Pancreas (tissue), 10 donors: ENCODE measurements at regions not wholly inside any gene's neighbourhood (a gene's known extent, or its start where the extent isn't known, plus 50 kb on each side); places are given as distances from the start of the nearest gene placed in this dataset.

ENCODE experiments used
- ATAC-seq, 4 donors: fragments of 200-7000 bp; cut with Tn5 transposase; one replicate each; pipeline versions ENCODE4 v1.8.0 to v1.9.1; 2020; ENCODE audit warnings: mild to moderate bottlenecking in 4 of 4, moderate library complexity in 4 of 4
- DNase-seq, 6 donors: peaks; one replicate each; pipeline ENCODE4 v3.0.0-alpha.2; 2020
- FAIRE-seq: peaks from 2 replicates; lab custom pipeline; 2012; peaks lifted over from hg19 to GRCh38; lab: Jason Lieb, UNC
- H3K27ac ChIP-seq, 4 donors: fragments of 200-600 bp; sonication (generic); 1 replicate in 3 of 4; 2 replicates in 1 of 4; pipeline versions ENCODE4 v1.5.0 to v1.8.0; 2020
- H3K27me3 ChIP-seq, 4 donors: fragments of 200-600 bp; one replicate each; pipeline ENCODE4 v1.8.0; 2021
- H3K36me3 ChIP-seq, 3 donors: fragments of 200-600 bp; sonication (generic) in 1 of 3; one replicate each; pipeline versions ENCODE4 v1.5.0 to v1.8.0; 2020 to 2021
- H3K4me1 ChIP-seq, 3 donors: fragments of 200-600 bp; one replicate each; pipeline ENCODE4 v1.8.0; 2021
- H3K4me3 ChIP-seq, 4 donors: fragments of 200-600 bp; sonication (generic) in 2 of 4; one replicate each; pipeline versions ENCODE4 v1.5.0 to v1.8.0; 2020 to 2021
- H3K9me3 ChIP-seq, 4 donors: fragments of 200-600 bp; one replicate each; pipeline ENCODE4 v1.8.0; 2021
- WGBS, 2 donors: extraction: QIAGEN DNeasy Blood & Tissue Kit; methylation state at CpG; one replicate each; pipeline ENCODE4 v1.1.7; 2013; 5-methylcytosine and 5-hydroxymethylcytosine counted together
- intact Hi-C, 3 donors: fragments of 100-400 bp; cut with DNase I; formaldehyde crosslinking; loops; one replicate each; pipeline versions ENCODE4 v1.11.1 to v1.14.2; 2022
- TF ChIP-seq, protein P1 (sequence below), 4 donors: fragments of 200-600 bp; sonication (generic) in 3 of 4; IDR thresholded peaks; one replicate each; pipeline versions ENCODE4 v1.5.0 to v1.8.0; 2021; ENCODE audit warnings: antibody characterized with exemption in 4 of 4
- donor health status: healthy with polysubstance abuse.
- donor health status: DM: no; HTN: no; CAD: no; lungs with moderate emphysema.
- donor health status: DM: no; HTN: no; CAD: no.
- donor health status: control.
- donor health status: control.
- donor health status: Bipolar disorder and iron deficiency.
- donor health status: DM: yes; HTN: yes; CAD: no.
- donor health status: DM: no; HTN: no; CAD: no.
- donor health status: DM: no; HTN: no; CAD: no.
- donor health status: DM: yes; HTN: yes; CAD: no.

DNA sequence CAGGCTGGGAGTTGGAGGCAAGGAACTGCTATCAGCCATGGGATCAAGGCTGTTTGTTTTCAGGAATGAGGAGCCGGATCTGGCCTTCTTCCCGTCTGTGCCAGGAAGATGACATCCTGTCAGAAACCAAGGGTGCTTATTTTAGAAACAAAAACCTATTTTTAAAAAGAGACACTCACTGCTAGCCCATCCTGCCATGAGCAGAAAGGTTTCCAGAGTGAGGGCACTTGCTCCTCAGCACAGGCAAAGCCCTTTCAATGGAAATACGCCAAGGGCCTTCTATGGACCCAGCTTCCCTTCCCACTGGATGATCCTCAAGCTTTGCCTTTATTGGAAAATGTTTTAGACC, 132.6 kb upstream of the FSTL4 start:
- DNase-seq (no peak), FAIRE-seq (no peak), ATAC-seq (no peak)
- TF ChIP-seq, protein P1, sequence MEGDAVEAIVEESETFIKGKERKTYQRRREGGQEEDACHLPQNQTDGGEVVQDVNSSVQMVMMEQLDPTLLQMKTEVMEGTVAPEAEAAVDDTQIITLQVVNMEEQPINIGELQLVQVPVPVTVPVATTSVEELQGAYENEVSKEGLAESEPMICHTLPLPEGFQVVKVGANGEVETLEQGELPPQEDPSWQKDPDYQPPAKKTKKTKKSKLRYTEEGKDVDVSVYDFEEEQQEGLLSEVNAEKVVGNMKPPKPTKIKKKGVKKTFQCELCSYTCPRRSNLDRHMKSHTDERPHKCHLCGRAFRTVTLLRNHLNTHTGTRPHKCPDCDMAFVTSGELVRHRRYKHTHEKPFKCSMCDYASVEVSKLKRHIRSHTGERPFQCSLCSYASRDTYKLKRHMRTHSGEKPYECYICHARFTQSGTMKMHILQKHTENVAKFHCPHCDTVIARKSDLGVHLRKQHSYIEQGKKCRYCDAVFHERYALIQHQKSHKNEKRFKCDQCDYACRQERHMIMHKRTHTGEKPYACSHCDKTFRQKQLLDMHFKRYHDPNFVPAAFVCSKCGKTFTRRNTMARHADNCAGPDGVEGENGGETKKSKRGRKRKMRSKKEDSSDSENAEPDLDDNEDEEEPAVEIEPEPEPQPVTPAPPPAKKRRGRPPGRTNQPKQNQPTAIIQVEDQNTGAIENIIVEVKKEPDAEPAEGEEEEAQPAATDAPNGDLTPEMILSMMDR (IDR thresholded peaks at IDR 0.05) = no peak
- Histone ChIP-seq H3K4me3 (no peak overlapping the region), H3K9me3 (no peaks in the 10 kb centered on the region), H3K27ac (no peak overlapping the region), H3K27me3 (no peaks in the 10 kb centered on the region), H3K36me3 (no peaks in the 10 kb centered on the region), H3K4me1 (no peaks in the 10 kb centered on the region)
- WGBS, 2 donors = 47 to 52% methylated on average over 3 of the region's 3 CpGs
- intact Hi-C loops = no loop called here

DNA sequence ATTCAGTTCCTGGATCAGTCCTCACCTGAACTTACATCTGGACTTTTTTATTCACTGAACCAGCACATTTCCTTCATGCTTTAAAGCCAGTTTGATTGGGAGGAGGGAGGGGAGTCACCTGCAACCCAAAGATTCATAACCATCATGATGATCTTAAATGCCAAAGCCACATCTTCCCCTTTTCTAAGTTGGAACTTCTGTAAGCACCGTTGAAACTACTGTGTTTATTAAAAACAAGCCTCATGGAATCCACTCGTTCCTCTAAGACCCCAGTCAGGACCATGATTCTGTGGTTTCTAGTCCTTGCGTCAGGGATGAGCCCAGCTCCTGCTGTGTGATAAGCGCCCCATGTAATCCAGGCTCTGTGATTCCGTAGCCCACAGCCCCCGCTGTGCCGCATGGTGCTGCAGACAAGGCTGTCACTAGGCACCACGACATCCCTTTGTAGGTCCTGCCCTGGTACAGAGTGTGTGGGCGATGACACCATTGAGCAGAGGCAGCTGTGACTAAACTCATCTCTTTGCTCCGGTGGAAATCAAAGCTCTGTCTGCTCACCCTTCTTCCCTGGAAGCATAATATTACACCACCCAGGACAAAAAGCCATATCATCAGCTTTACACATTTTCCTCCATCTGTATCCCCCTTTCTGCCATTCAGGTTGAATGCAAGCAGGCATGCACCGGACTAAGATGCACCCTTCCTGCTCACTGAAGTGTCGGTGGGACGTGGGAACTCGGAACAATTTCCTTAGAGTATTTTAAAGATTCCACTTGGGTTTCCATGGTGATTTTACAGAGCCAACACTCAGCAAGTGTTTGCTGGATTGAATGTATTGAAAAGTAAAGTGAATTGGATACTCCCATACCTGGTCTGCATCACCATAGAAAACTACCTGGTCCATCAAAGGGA, 132.0 kb upstream of the FSTL4 start:
- Histone ChIP-seq H3K27ac (no peak overlapping the region), H3K4me3 (no peak overlapping the region), H3K4me1 (no peaks in the 10 kb centered on the region), H3K36me3 (no peaks in the 10 kb centered on the region), H3K9me3 (no peaks in the 10 kb centered on the region), H3K27me3 (no peaks in the 10 kb centered on the region)
- TF ChIP-seq, protein P1 (IDR thresholded peaks at IDR 0.05) = no peak
- WGBS, 2 donors = 72 to 75% methylated on average over 14 of the region's 14 CpGs
- FAIRE-seq = no peak
- intact Hi-C loops = no loop called here
- no peak for ATAC-seq
- no peak for DNase-seq

DNA sequence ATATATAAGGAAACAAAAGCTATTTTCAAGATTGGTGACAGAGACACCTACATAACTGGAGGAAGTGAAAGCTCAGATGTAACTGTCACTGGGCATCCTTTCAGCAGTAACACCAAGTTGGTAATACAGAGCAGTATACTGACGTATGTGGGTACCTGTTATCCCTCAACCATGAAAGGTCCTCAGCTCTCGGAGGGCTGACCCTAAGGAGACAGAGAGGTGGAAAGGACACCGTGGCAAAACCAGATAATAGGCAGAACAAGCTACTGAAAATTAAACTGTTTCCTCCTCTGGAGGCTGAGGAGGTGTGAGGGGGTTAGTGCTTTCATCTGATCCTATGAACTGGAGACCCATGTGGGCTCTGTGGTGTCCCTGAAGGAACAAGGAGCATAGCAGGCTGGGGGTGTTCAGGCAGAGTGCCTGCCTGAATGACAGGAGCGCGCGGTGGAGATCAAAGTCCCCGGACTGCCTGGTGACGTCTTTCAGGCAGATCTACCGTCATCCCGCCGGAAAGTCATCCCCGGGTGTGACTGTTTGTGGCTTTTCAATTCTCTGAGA, 130.2 kb upstream of the FSTL4 start:
- H3K4me3 ChIP-seq = no peak overlapping the region
- no peaks in the 10 kb centered on the region for H3K36me3 ChIP-seq
- TF ChIP-seq, protein P1 (IDR thresholded peaks at IDR 0.05) = no peak
- H3K27me3 ChIP-seq = no peaks in the 10 kb centered on the region
- DNase-seq (no peak), FAIRE-seq (no peak), ATAC-seq (no peak)
- no peaks in the 10 kb centered on the region for H3K9me3 ChIP-seq
- H3K4me1 ChIP-seq = no peaks in the 10 kb centered on the region
- intact Hi-C loops = no loop called here
- WGBS, 2 donors = 53 to 71% methylated on average over 12 of the region's 12 CpGs
- H3K27ac ChIP-seq = no peak overlapping the region

DNA sequence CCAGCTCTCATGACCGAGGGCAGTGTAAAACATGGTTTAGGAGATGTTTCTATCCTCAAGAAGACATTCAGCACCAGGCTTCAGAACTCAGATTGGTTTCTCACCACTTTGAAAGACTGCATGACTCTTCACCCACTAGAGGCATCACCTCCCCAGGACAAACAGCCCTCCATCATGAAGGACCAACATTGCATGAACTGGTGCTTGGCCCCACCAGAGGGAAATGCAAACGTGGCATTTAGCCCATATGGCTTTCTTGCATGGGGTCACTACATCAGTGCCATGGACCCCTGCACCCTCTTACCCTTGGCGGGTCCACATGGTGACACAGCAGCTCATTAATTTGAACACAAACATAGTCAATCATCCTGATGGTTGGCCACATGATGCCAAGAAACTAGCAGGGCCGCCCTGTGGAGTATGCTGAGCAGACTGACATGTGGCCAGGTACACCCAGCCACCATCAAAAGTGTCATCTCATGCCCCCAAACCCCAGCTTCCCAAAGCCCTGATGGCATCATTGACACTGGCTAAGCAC, 129.5 kb upstream of the FSTL4 start:
- TF ChIP-seq, protein P1 (IDR thresholded peaks at IDR 0.05) = no peak
- Histone ChIP-seq H3K4me1 (no peaks in the 10 kb centered on the region), H3K27me3 (no peaks in the 10 kb centered on the region), H3K36me3 (no peaks in the 10 kb centered on the region), H3K9me3 (no peaks in the 10 kb centered on the region), H3K4me3 (no peak overlapping the region), H3K27ac (no peak overlapping the region)
- DNase-seq (no peak), FAIRE-seq (no peak), ATAC-seq (no peak)
- 54 to 61% methylated on average over 4 of the region's 4 CpGs for WGBS, 2 donors
- intact Hi-C loops = no loop called here

DNA sequence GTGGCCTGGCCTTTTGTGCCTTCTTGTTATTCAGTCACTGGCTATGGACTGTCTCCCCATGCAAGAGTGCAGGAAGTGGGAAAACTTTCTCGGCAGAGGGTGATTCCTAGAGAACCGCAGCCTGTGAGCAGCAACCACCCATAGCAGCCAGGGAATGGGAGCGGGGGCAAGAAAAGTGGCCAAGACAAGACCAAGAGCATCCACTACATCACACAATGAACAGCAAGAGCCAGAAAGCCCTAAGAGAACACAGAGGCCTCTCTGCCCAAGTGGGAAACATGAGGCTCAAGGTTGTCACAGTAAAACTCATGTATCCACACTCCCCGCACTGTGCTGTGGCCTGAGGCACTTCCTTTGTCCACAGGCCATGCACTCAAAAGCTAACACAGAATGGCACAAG, 129.1 kb upstream of the FSTL4 start:
- Histone ChIP-seq H3K36me3 (no peaks in the 10 kb centered on the region), H3K4me1 (no peaks in the 10 kb centered on the region), H3K9me3 (no peaks in the 10 kb centered on the region), H3K27me3 (no peaks in the 10 kb centered on the region), H3K4me3 (no peak overlapping the region), H3K27ac (no peak overlapping the region)
- FAIRE-seq (no peak), ATAC-seq (no peak), DNase-seq (no peak)
- TF ChIP-seq, protein P1 (IDR thresholded peaks at IDR 0.05) = no peak
- 92 to 94% methylated on average over 4 of the region's 4 CpGs for WGBS, 2 donors
- intact Hi-C loops = no loop called here
